ENCODE measurements at regions not wholly inside any gene's neighbourhood (a gene's known extent, or its start where the extent isn't known, plus 50 kb on each side); places are given as distances from the start of the nearest gene placed in this dataset.

DNA sequence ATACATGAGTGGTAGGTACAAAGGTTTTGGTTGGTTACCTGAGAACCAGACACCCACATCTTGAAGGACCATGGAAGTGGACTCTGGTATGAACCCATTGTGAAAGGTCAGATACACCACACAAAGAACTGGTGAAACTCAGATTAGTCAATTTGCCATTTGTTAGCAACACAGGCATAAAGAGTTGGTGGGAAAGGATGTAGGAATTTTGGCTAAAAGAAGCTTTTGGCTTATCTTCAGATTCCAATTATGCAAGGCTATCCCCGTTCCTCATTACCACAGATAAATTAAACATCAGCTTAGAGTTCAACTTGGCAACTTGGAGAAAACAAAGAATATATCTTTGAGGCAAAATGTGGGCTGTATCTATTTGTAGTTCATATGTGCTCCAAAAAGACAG is 87.0 kb upstream of the IRF2BP2 start:
- Histone ChIP-seq H3K4me3 (ENCODE audit: low read length) (no peak overlapping the region), H3K9me3 (ENCODE audit: control insufficient read depth, insufficient read depth, low read length) (no peaks in the 10 kb centered on the region), H3K4me1 (ENCODE audit: control insufficient read depth, insufficient read depth, low read length) (no peaks in the 10 kb centered on the region), H3K36me3 (ENCODE audit: control insufficient read depth, insufficient read depth, low read length) (no peaks in the 10 kb centered on the region), H3K27ac (ENCODE audit: low read length) (no peak overlapping the region), H3K27me3 (ENCODE audit: control insufficient read depth, insufficient read depth, low read length) (no peaks in the 10 kb centered on the region)
- WGBS (ENCODE audit: insufficient coverage), result no CpG with 5 or more reads among the region's 1 CpG
- no peaks in the 10 kb centered on the region for H3K36me3 Mint-ChIP-seq
- TF ChIP-seq, protein P1, sequence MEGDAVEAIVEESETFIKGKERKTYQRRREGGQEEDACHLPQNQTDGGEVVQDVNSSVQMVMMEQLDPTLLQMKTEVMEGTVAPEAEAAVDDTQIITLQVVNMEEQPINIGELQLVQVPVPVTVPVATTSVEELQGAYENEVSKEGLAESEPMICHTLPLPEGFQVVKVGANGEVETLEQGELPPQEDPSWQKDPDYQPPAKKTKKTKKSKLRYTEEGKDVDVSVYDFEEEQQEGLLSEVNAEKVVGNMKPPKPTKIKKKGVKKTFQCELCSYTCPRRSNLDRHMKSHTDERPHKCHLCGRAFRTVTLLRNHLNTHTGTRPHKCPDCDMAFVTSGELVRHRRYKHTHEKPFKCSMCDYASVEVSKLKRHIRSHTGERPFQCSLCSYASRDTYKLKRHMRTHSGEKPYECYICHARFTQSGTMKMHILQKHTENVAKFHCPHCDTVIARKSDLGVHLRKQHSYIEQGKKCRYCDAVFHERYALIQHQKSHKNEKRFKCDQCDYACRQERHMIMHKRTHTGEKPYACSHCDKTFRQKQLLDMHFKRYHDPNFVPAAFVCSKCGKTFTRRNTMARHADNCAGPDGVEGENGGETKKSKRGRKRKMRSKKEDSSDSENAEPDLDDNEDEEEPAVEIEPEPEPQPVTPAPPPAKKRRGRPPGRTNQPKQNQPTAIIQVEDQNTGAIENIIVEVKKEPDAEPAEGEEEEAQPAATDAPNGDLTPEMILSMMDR (IDR thresholded peaks at IDR 0.05), result no peak
- no peak overlapping the region for H3K27ac Mint-ChIP-seq
- DNase-seq (no peak), ATAC-seq (no peak)
- peaks cover 0 to 3% of the 10 kb centered on the region in 2 donors for H3K27me3 Mint-ChIP-seq (ENCODE audit: low read depth in 2 of 2)
- intact Hi-C loops (cut with micrococcal nuclease), result no loop called here
- H3K9me3 Mint-ChIP-seq, result no peaks in the 10 kb centered on the region
- H3K4me1 Mint-ChIP-seq, result no peaks in the 10 kb centered on the region
- H3K4me3 Mint-ChIP-seq, result no peak overlapping the region

DNA sequence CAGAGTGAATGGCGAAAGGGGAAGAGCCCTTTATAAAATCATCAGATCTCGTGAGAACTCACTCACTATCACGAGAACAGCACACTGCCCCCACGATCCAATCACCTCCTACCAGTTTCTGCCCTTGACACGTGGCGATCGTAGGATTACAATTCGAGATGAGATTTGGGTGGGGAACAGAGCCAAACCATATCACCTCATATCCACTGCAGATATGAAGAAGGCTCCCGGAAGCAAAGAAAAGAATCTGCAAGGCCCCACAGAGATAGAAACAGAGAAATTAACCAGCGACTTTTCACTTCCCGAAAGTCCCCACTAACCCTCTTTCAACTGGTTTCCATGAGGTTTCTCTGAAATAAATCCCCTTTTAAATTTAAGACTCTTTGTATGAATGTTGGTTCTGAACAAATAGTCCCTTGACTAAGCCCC is 86.2 kb upstream of the IRF2BP2 start:
- no peak for DNase-seq
- Histone ChIP-seq H3K27ac (ENCODE audit: low read length) (no peak overlapping the region), H3K4me3 (ENCODE audit: low read length) (no peak overlapping the region), H3K9me3 (ENCODE audit: control insufficient read depth, insufficient read depth, low read length) (no peaks in the 10 kb centered on the region), H3K36me3 (ENCODE audit: control insufficient read depth, insufficient read depth, low read length) (no peaks in the 10 kb centered on the region), H3K27me3 (ENCODE audit: control insufficient read depth, insufficient read depth, low read length) (no peaks in the 10 kb centered on the region), H3K4me1 (ENCODE audit: control insufficient read depth, insufficient read depth, low read length) (no peaks in the 10 kb centered on the region)
- Mint-ChIP-seq H3K27me3 (ENCODE audit: low read depth in 2 of 2) (peaks cover 0 to 3% of the 10 kb centered on the region in 2 donors), H3K4me3 (no peak overlapping the region), H3K4me1 (no peaks in the 10 kb centered on the region), H3K9me3 (no peaks in the 10 kb centered on the region), H3K36me3 (no peaks in the 10 kb centered on the region), H3K27ac (no peak overlapping the region)
- ATAC-seq, result no peak
- TF ChIP-seq, protein P1 (IDR thresholded peaks at IDR 0.05), result no peak
- intact Hi-C loops (cut with micrococcal nuclease), result no loop called here
- 81% methylated on average over 11 of the region's 11 CpGs for WGBS (ENCODE audit: insufficient coverage)

DNA sequence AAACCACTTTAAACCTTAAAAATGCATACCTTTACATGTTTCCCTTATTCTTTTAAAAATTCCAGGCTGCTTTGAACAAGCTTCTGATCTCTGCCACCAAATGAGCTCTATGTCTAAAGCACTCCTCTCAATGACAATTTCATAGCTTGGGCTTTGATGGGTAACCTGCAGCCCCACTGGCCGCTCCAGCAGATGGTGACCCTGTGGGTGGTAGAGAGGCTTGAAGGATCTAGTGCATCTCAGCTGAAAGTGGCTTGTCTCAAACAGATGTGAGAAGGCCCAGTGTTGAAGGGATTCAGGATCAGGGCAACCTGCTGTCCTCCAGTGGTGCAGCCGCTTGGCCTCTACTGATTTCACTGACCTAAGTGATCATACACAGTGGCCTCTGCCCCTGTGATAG is 84.7 kb upstream of the IRF2BP2 start:
- no peaks in the 10 kb centered on the region for H3K4me1 ChIP-seq (ENCODE audit: control insufficient read depth, insufficient read depth, low read length)
- H3K9me3 ChIP-seq (ENCODE audit: control insufficient read depth, insufficient read depth, low read length), result no peaks in the 10 kb centered on the region
- no peaks in the 10 kb centered on the region for H3K27me3 ChIP-seq (ENCODE audit: control insufficient read depth, insufficient read depth, low read length)
- H3K36me3 Mint-ChIP-seq, result no peaks in the 10 kb centered on the region
- TF ChIP-seq, protein P1 (IDR thresholded peaks at IDR 0.05), result no peak
- H3K27me3 Mint-ChIP-seq (ENCODE audit: low read depth in 2 of 2), result peaks cover 0 to 2% of the 10 kb centered on the region in 2 donors
- H3K4me3 Mint-ChIP-seq, result no peak overlapping the region
- H3K27ac ChIP-seq (ENCODE audit: low read length), result no peak overlapping the region
- H3K4me1 Mint-ChIP-seq, result no peaks in the 10 kb centered on the region
- no peaks in the 10 kb centered on the region for H3K36me3 ChIP-seq (ENCODE audit: control insufficient read depth, insufficient read depth, low read length)
- no peaks in the 10 kb centered on the region for H3K9me3 Mint-ChIP-seq
- no peak overlapping the region for H3K4me3 ChIP-seq (ENCODE audit: low read length)
- no peak overlapping the region for H3K27ac Mint-ChIP-seq
- intact Hi-C loops (cut with micrococcal nuclease), result no loop called here
- ATAC-seq (no peak), DNase-seq (no peak)
- WGBS (ENCODE audit: insufficient coverage), result 95% methylated on average over 2 of the region's 2 CpGs

DNA sequence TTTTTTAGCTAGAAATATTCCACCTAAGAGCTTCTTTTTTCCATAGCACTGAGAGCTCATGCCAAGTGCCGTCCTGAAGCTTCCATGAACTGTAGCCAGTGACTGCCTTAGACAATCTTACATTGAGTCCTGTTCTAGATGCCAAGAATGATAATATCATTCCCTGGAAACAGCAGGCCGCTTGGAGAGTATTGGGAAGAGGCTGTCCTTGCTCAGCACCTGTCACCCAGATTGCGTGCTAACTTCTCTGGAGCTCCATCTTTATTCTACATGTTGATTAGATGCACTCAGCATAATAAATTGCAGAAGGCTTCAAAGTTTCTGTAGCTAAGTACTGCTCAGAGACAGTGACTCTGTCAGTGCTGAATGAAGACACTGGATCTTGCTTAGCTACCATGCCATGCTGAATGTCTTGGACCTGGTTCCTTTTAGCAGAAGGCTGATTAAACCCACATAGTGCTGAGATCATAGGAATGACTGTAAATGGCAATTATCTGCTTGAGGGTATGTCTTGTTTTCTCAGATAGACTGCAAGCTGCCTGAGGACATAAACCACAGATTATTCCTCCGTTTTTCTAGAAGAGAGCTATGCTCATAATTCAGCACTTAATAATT is 83.1 kb upstream of the IRF2BP2 start:
- ATAC-seq (no peak), DNase-seq (no peak)
- Mint-ChIP-seq H3K36me3 (no peaks in the 10 kb centered on the region), H3K27ac (no peak overlapping the region), H3K4me1 (no peaks in the 10 kb centered on the region), H3K4me3 (no peak overlapping the region), H3K9me3 (no peaks in the 10 kb centered on the region), H3K27me3 (ENCODE audit: low read depth in 2 of 2) (no peaks in the 10 kb centered on the region)
- H3K27ac ChIP-seq (ENCODE audit: low read length), result no peak overlapping the region
- TF ChIP-seq, protein P1 (IDR thresholded peaks at IDR 0.05), result no peak
- H3K27me3 ChIP-seq (ENCODE audit: control insufficient read depth, insufficient read depth, low read length), result no peaks in the 10 kb centered on the region
- intact Hi-C loops (cut with micrococcal nuclease), result no loop called here
- no peaks in the 10 kb centered on the region for H3K4me1 ChIP-seq (ENCODE audit: control insufficient read depth, insufficient read depth, low read length)
- H3K36me3 ChIP-seq (ENCODE audit: control insufficient read depth, insufficient read depth, low read length), result no peaks in the 10 kb centered on the region
- H3K9me3 ChIP-seq (ENCODE audit: control insufficient read depth, insufficient read depth, low read length), result no peaks in the 10 kb centered on the region
- WGBS (ENCODE audit: insufficient coverage), result 100% methylated on average over 3 of the region's 4 CpGs
- no peak overlapping the region for H3K4me3 ChIP-seq (ENCODE audit: low read length)
